ENCODE measurements at regions not wholly inside any gene's neighbourhood (a gene's known extent, or its start where the extent isn't known, plus 50 kb on each side); places are given as distances from the start of the nearest gene placed in this dataset.

DNA sequence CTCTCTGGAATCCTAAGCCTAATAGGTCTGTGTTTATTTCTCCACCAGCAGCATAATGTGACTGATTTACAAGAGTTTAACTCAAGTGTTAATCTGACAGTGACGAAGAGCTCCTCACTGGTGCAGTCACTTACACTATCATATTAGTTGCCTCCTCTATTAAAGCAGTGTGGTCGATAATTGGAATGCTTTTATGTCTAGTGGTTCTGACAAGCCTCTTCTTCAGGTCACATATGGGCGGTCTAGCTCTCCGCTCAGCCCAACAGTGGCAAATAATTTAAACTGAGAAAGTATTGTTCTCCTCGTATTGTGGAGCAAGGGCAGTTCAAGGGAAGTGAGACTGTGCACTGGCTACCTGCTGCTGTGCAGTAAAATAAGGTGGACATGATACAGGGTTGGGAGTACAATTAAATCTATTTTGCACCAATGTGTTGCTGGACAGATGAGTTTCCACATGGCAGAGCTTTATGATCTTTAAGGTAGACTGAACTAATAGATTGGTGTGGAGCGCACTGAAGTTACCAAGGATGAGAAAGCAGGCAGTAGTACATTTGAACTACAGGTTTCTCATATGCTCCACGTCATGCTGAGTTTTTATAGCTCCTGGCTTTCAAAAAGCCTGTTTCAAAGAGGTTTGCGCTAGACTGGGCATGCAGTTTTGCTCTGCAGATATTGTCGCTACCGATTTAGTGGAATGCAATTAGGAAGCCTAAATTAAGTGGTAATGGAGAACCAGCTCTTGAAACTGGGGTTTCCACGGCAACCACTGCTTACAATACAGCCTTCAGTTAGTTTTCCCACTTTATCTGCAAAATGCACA is 151.7 kb upstream of the POU3F3 start:
- no peaks in the 10 kb centered on the region for H3K4me1 ChIP-seq
- TF ChIP-seq CTCF (IDR thresholded peaks at IDR 0.05) = no peak
- TF ChIP-seq POLR2A (IDR thresholded peaks at IDR 0.05) = no peak
- H3K4me3 ChIP-seq = no peak overlapping the region
- no peaks in the 10 kb centered on the region for H3K9me3 ChIP-seq
- intact Hi-C loops (cut with DNase I; ENCODE audit: low total_unique reads) = no loop called here
- H3K27me3 ChIP-seq = no peaks in the 10 kb centered on the region
- H3K36me3 ChIP-seq = no peaks in the 10 kb centered on the region
- H3K27ac ChIP-seq = no peak overlapping the region
- DNase-seq = no peak

- no peak overlapping the region for H3K4me3 ChIP-seq
- no peaks in the 10 kb centered on the region for H3K4me1 ChIP-seq
- intact Hi-C loops (cut with DNase I; ENCODE audit: low total_unique reads) = no loop called here
- TF ChIP-seq CTCF (IDR thresholded peaks at IDR 0.05) = no peak
- TF ChIP-seq POLR2A (IDR thresholded peaks at IDR 0.05) = no peak
- no peaks in the 10 kb centered on the region for H3K9me3 ChIP-seq
- H3K36me3 ChIP-seq = no peaks in the 10 kb centered on the region
- H3K27me3 ChIP-seq = no peaks in the 10 kb centered on the region
- no peak overlapping the region for H3K27ac ChIP-seq
- no peak for DNase-seq
These were observed 150.2 kb upstream of the POU3F3 start for GRCh38 chr2:104703669-104704068.

DNA sequence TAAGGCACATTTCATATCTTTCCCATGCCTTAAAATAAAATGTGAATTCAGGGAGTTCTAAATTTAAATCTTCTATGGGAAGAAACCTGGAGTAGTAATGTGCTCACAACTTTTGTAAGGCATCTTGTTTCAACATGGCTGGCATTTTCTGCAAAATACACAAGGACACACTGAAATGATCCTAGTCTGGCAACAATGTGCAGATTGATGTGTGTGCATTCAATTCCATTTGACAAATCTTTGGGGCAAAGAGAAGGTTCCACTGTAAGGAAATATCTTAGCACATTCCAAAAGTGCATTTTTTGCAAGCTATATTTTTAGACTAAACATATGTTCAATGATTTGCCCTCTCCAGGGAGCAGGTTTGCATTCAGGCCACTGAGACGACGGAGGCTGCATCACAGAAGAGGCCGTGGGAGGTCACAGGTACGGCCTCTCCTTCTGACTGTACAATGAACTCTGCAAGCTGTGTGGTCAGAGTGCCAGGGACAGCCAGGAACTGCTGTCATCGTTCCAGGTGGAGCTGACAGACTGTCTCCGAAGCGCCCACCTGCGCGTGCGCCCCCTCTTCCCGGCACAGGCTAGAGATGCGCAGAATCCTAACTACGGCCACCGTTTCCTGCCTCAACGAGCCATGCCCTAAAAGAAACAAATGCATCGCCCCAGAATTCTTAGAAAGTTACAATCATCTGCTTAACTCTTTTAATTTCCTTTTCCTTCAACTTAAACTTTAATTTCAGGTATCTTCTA is 149.2 kb upstream of the POU3F3 start:
- no peaks in the 10 kb centered on the region for H3K36me3 ChIP-seq
- no peak for DNase-seq
- H3K27me3 ChIP-seq = no peaks in the 10 kb centered on the region
- intact Hi-C loops (cut with DNase I; ENCODE audit: low total_unique reads) = no loop called here
- H3K27ac ChIP-seq = no peak overlapping the region
- H3K4me1 ChIP-seq = no peaks in the 10 kb centered on the region
- no peak overlapping the region for H3K4me3 ChIP-seq
- no peaks in the 10 kb centered on the region for H3K9me3 ChIP-seq
- no peak for TF ChIP-seq CTCF (IDR thresholded peaks at IDR 0.05)
- no peak for TF ChIP-seq POLR2A (IDR thresholded peaks at IDR 0.05)

- no peak overlapping the region for H3K27ac ChIP-seq
- H3K36me3 ChIP-seq = no peaks in the 10 kb centered on the region
- no peak for TF ChIP-seq POLR2A (IDR thresholded peaks at IDR 0.05)
- TF ChIP-seq CTCF (IDR thresholded peaks at IDR 0.05) = no peak
- no peaks in the 10 kb centered on the region for H3K4me1 ChIP-seq
- no peaks in the 10 kb centered on the region for H3K27me3 ChIP-seq
- no peak overlapping the region for H3K4me3 ChIP-seq
- H3K9me3 ChIP-seq = no peaks in the 10 kb centered on the region
- intact Hi-C loops (cut with DNase I; ENCODE audit: low total_unique reads) = no loop called here
- DNase-seq = no peak
These were observed 146.9 kb upstream of the POU3F3 start for GRCh38 chr2:104707056-104707455.

DNA sequence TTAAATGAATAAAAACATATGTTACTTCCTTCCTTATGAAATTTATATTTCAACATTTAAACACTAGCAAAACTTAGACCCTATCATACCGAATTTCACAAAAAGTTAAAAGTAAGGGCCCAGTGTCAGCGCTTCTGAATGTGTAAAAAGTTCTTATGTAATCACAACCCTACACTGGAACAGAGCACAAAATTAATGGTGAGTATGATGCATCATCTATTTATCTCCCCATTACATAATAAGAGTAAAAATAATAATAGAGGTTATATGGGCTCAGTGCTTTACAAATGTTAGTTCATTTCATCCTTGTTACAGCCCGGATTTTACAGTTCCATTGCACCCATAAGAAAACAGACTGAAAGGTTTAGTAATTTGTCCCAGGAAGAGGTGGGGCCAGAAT is 144.9 kb upstream of the POU3F3 start:
- H3K9me3 ChIP-seq = no peaks in the 10 kb centered on the region
- H3K36me3 ChIP-seq = no peaks in the 10 kb centered on the region
- intact Hi-C loops (cut with DNase I; ENCODE audit: low total_unique reads) = no loop called here
- TF ChIP-seq POLR2A (IDR thresholded peaks at IDR 0.05) (no peak), CTCF (IDR thresholded peaks at IDR 0.05) (no peak)
- no peaks in the 10 kb centered on the region for H3K4me1 ChIP-seq
- no peak for DNase-seq
- no peak overlapping the region for H3K4me3 ChIP-seq
- H3K27ac ChIP-seq = no peak overlapping the region
- H3K27me3 ChIP-seq = no peaks in the 10 kb centered on the region

Data from uterus (tissue), 3 donors.